SK-N-SH (cell line): ENCODE measurements at regions not wholly inside any gene's neighbourhood (a gene's known extent, or its start where the extent isn't known, plus 50 kb on each side); places are given as distances from the start of the nearest gene placed in this dataset.

ENCODE experiments used
- CTCF ChIA-PET: fragments of 300-600, 350-600 bp; formaldehyde crosslinking; extraction: SDS; loops from one replicate; lab custom pipeline; 2021; lab: Yijun Ruan, JAX
- POLR2A ChIA-PET: fragments of 350-600 bp; sonication (Branson Sonifier 250); formaldehyde crosslinking; extraction: SDS; loops from one replicate; lab custom pipeline; 2020; ENCODE audit warnings: antibody characterized with exemption, inconsistent platforms; lab: Yijun Ruan, JAX
- DNase-seq: peaks from one replicate; pipeline ENCODE4 v3.0.0; 2012
- H2AFZ ChIP-seq: fragments of 200-600 bp; sonication (generic); 2 replicates; pipeline ENCODE4 v1.8.1; 2016; ENCODE audit warnings: antibody characterized with exemption, mild to moderate bottlenecking, low read depth
- H3F3A ChIP-seq: fragments of 200-600 bp; sonication (generic); replicated peaks from 2 replicates; pipeline ENCODE3; 2016; ENCODE audit warnings: antibody characterized with exemption, mild to moderate bottlenecking; ENCODE audit not compliant: insufficient read depth
- H3K27ac ChIP-seq, 2 experiments: fragments of 200-500 bp in 1 of 2; fragments of 200-600 bp in 1 of 2; sonication (Bioruptor generic) in 1 of 2; sonication (generic), shearing (Covaris generic) in 1 of 2; 2 replicates each; pipeline versions ENCODE4 v1.5.1 to v1.6.1; 2014 to 2016; ENCODE audit warnings: low read depth in 2 of 2, inconsistent platforms in 1 of 2, low read length in 1 of 2, mild to moderate bottlenecking in 1 of 2, mixed read lengths in 1 of 2
- H3K27me3 ChIP-seq: fragments of 200-600 bp; sonication (generic), shearing (Covaris generic); 2 replicates; pipeline ENCODE4 v1.6.1; 2016; ENCODE audit warnings: mixed run types; ENCODE audit not compliant: insufficient read depth
- H3K36me3 ChIP-seq, 2 experiments: fragments of 200-500 bp in 1 of 2; fragments of 200-600 bp in 1 of 2; sonication (Bioruptor generic) in 1 of 2; sonication (generic) in 1 of 2; replicated peaks in 1 of 2; 2 replicates each; pipeline versions ENCODE3 to v1.5.1; 2014 to 2016; ENCODE audit warnings: low read length in 1 of 2, mild to moderate bottlenecking in 1 of 2; ENCODE audit not compliant: insufficient read depth in 2 of 2, control insufficient read depth in 1 of 2
- H3K4me1 ChIP-seq, 2 experiments: fragments of 200-500 bp in 1 of 2; fragments of 200-600 bp in 1 of 2; sonication (Bioruptor generic) in 1 of 2; sonication (generic), shearing (Covaris generic) in 1 of 2; 2 replicates each; pipeline versions ENCODE4 v1.5.1 to v1.6.1; 2014 to 2016; ENCODE audit warnings: low read depth in 1 of 2, low read length in 1 of 2, mixed run types in 1 of 2; ENCODE audit not compliant: insufficient read depth in 2 of 2, control insufficient read depth in 1 of 2
- H3K4me2 ChIP-seq: fragments of 200-600 bp; sonication (generic), shearing (Covaris generic); 2 replicates; pipeline ENCODE4 v1.6.1; 2017; ENCODE audit warnings: mixed run types
- H3K4me3 ChIP-seq, 2 experiments: fragments of 200-500 bp in 1 of 2; fragments of 200-600 bp in 1 of 2; sonication (Bioruptor generic) in 1 of 2; sonication (generic), shearing (Covaris generic) in 1 of 2; 2 replicates each; pipeline versions ENCODE4 v1.5.1 to v1.8.1; 2014 to 2016; ENCODE audit warnings: low read depth in 2 of 2, inconsistent platforms in 1 of 2, low read length in 1 of 2, mild to moderate bottlenecking in 1 of 2, mixed read lengths in 1 of 2, moderate library complexity in 1 of 2
- H3K79me2 ChIP-seq: fragments of 200-600 bp; sonication (generic); 2 replicates; pipeline ENCODE4 v1.8.1; 2017; ENCODE audit warnings: mild to moderate bottlenecking; ENCODE audit not compliant: insufficient read depth
- H3K9ac ChIP-seq: fragments of 200-600 bp; sonication (generic); 2 replicates; pipeline ENCODE4 v1.6.1; 2017; ENCODE audit warnings: mixed run types
- H3K9me2 ChIP-seq: fragments of 200-600 bp; sonication (generic); 2 replicates; pipeline ENCODE4 v1.6.1; 2017; ENCODE audit warnings: mixed run types
- H3K9me3 ChIP-seq: fragments of 200-600 bp; sonication (generic); 2 replicates; pipeline ENCODE4 v1.6.1; 2017; ENCODE audit warnings: mixed run types, mild to moderate bottlenecking, moderate library complexity
- H4K20me1 ChIP-seq: fragments of 200-600 bp; sonication (generic); 2 replicates; pipeline ENCODE4 v1.6.1; 2017; ENCODE audit warnings: mild to moderate bottlenecking, mixed run types; ENCODE audit not compliant: insufficient read depth
- EP300 ChIP-seq, 2 experiments: IDR thresholded peaks; 2 replicates each; pipeline versions ENCODE4 v1.4.0 to v1.6.1; 2012; ENCODE audit warnings: borderline replicate concordance in 1 of 2, low read depth in 1 of 2, low read length in 1 of 2
- EZH2phosphoT487 ChIP-seq: fragments of 200-600 bp; sonication (generic); IDR thresholded peaks from 2 replicates; pipeline ENCODE4 v1.6.1; 2017; ENCODE audit warnings: low read depth, mixed run types, mild to moderate bottlenecking, antibody characterized with exemption, moderate library complexity, borderline replicate concordance
- FOSL2 ChIP-seq: IDR thresholded peaks from 2 replicates; pipeline ENCODE4 v1.4.0; 2012; ENCODE audit warnings: low read depth, mild to moderate bottlenecking, moderate library complexity, borderline replicate concordance
- GATA2 ChIP-seq: sonication (generic); formaldehyde crosslinking; IDR thresholded peaks from 2 replicates; pipeline ENCODE4 v1.5.0; 2020; ENCODE audit warnings: mild to moderate bottlenecking, missing genetic modification reagents
- JUND ChIP-seq: IDR thresholded peaks from 2 replicates; pipeline ENCODE4 v1.4.0; 2012
- MXI1 ChIP-seq: IDR thresholded peaks from 2 replicates; pipeline ENCODE4 v1.6.1; 2012; ENCODE audit warnings: mild to moderate bottlenecking, low read depth, low read length, improper control_type of control experiment
- NRF1 ChIP-seq: IDR thresholded peaks from 2 replicates; pipeline ENCODE4 v1.6.1; 2012; ENCODE audit warnings: low read depth, mild to moderate bottlenecking, low read length
- POLR2AphosphoS5 ChIP-seq: IDR thresholded peaks from 2 replicates; pipeline ENCODE4 v1.6.1; 2012; ENCODE audit warnings: low read depth, low read length
- RCOR1 ChIP-seq: fragments of 150-350 bp; IDR thresholded peaks from 2 replicates; pipeline ENCODE4 v1.6.1; 2017; ENCODE audit warnings: antibody characterized with exemption, low read length
- REST ChIP-seq: IDR thresholded peaks from 2 replicates; pipeline ENCODE4 v1.6.1; 2012; ENCODE audit warnings: mild to moderate bottlenecking, low read depth, low read length, moderate library complexity
- TAF1 ChIP-seq: IDR thresholded peaks from 2 replicates; pipeline ENCODE4 v1.6.1; 2012; ENCODE audit warnings: low read depth, mild to moderate bottlenecking, low read length, moderate library complexity, borderline replicate concordance
- TCF12 ChIP-seq: IDR thresholded peaks from 2 replicates; pipeline ENCODE4 v1.4.0; 2012
- WGBS: methylation state at CpG from one replicate; pipeline ENCODE4 v1.1.6; 2017; ENCODE audit warnings: low lambda C conversion rate; 5-methylcytosine and 5-hydroxymethylcytosine counted together
- TF ChIP-seq, protein P1 (sequence below): fragments of 200-600 bp; sonication (generic); IDR thresholded peaks from 2 replicates; pipeline ENCODE4 v1.6.1; 2017; ENCODE audit warnings: antibody characterized with exemption, mild to moderate bottlenecking, moderate library complexity

DNA sequence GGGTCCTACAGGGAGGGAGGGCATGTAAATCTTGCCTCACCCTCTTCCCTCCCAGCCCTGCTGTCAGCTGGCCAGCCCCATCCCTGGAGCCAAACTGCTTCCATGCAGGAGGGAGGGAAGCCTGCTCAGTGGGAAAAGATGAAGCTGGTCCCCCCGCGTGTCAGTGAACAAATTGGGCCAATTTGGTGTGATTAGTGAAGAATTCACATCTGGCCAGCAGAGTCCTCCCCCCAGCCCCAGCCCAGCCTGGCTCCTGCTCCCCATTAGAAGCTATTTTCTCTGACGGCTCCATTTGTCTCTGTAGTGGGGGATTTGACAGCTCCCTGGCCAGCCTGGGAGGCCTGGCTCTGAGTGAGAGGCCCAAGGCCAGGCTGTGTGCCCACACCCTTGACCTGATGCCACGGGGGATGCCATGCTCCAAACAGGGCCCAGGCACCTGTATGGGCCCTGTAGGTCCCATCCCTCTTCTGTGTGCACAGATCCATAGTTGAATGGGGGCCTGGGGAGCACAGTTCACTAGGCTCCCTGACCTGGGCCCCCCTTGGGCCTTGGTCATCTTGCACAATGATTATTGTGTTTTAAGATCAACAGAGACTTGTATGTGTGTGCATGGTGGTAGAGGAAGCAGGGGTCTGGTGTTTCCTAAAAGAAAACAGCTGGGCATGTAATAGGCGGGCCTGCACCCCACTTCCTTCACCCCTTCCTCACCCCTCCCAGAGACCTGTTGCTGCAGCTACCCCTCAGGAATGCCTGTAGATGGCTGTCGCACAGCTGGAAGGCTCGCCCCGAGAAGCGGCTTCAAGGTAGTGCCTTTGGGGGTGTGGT, 50.7 kb upstream of the TAC4 start:
- no peak overlapping the region for H2AFZ ChIP-seq
- H3K36me3 ChIP-seq, result no peaks in the 10 kb centered on the region
- WGBS, result 68% methylated on average over 9 of the region's 9 CpGs
- no peak for DNase-seq
- no peaks in the 10 kb centered on the region for H3F3A ChIP-seq
- peaks cover 98% of the 10 kb centered on the region for H3K27me3 ChIP-seq
- H3K9me3 ChIP-seq, result no peaks in the 10 kb centered on the region
- H3K9me2 ChIP-seq, result no peaks in the 10 kb centered on the region
- ChIA-PET POLR2A (no interaction called here), CTCF (interaction anchor here (0.9 to 14.0 kb wide), 16 partner anchors 12 to 331 kb away, joined by 3 to 170 read pairs (median 4); partner anchors contain the start of gene DLX3)
- TF ChIP-seq POLR2AphosphoS5, result no peak
- no peak for TF ChIP-seq TAF1
- no peak for TF ChIP-seq NRF1
- TF ChIP-seq, protein P1, sequence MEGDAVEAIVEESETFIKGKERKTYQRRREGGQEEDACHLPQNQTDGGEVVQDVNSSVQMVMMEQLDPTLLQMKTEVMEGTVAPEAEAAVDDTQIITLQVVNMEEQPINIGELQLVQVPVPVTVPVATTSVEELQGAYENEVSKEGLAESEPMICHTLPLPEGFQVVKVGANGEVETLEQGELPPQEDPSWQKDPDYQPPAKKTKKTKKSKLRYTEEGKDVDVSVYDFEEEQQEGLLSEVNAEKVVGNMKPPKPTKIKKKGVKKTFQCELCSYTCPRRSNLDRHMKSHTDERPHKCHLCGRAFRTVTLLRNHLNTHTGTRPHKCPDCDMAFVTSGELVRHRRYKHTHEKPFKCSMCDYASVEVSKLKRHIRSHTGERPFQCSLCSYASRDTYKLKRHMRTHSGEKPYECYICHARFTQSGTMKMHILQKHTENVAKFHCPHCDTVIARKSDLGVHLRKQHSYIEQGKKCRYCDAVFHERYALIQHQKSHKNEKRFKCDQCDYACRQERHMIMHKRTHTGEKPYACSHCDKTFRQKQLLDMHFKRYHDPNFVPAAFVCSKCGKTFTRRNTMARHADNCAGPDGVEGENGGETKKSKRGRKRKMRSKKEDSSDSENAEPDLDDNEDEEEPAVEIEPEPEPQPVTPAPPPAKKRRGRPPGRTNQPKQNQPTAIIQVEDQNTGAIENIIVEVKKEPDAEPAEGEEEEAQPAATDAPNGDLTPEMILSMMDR, result no peak
- no peak for TF ChIP-seq EP300 (IDR thresholded peaks at IDR 0.05; ENCODE audit: borderline replicate concordance in 1 of 2, low read depth in 1 of 2, low read length in 1 of 2)
- no peak for TF ChIP-seq MXI1
- no peak for TF ChIP-seq EZH2phosphoT487
- no peak for TF ChIP-seq GATA2 (CRISPR knock-in tag)
- no peak for TF ChIP-seq REST
- TF ChIP-seq RCOR1, result no peak
- TF ChIP-seq JUND, result no peak
- TF ChIP-seq TCF12, result no peak
- TF ChIP-seq FOSL2, result no peak
- H3K4me1 ChIP-seq, result no peaks in the 10 kb centered on the region; a peak in 1 of 4 replicates
- H3K4me3 ChIP-seq, result no peak overlapping the region
- H3K4me2 ChIP-seq, result no peak overlapping the region
- H3K9ac ChIP-seq, result no peak overlapping the region
- no peaks in the 10 kb centered on the region for H3K79me2 ChIP-seq
- no peaks in the 10 kb centered on the region for H4K20me1 ChIP-seq
- H3K27ac ChIP-seq, result no peak overlapping the region
